ENCODE measurements at regions not wholly inside any gene's neighbourhood (a gene's known extent, or its start where the extent isn't known, plus 50 kb on each side); places are given as distances from the start of the nearest gene placed in this dataset.

GRCh38 chr12:67819902-67820301 is 169.3 kb upstream of the IFNG-AS1 start:
- no peak for TF ChIP-seq RBBP5 (IDR thresholded peaks at IDR 0.05; ENCODE audit: borderline replicate concordance, low read depth, low read length)
- TF ChIP-seq PHF8 (conservative IDR thresholded peaks at IDR 0.05; ENCODE audit: low read depth, low read length) = no peak
- no peak for TF ChIP-seq CTCF (IDR thresholded peaks at IDR 0.05; ENCODE audit: control extremely low read depth in 1 of 3, insufficient read depth in 1 of 3, low read depth in 1 of 3, low read length in 3 of 3)
- TF ChIP-seq POLR2AphosphoS5 (IDR thresholded peaks at IDR 0.05; ENCODE audit: low read depth, low read length) = no peak
- TF ChIP-seq POLR2A (IDR thresholded peaks at IDR 0.05; ENCODE audit: control extremely low read depth in 1 of 2, low read depth in 2 of 2, low read length in 2 of 2) = no peak
- no peak for TF ChIP-seq SP1 (IDR thresholded peaks at IDR 0.05; ENCODE audit: low read depth, low read length)
- no peak for TF ChIP-seq EGR1 (IDR thresholded peaks at IDR 0.05; ENCODE audit: borderline replicate concordance, low read depth, low read length)
- TF ChIP-seq ATF3 (IDR thresholded peaks at IDR 0.05; ENCODE audit: insufficient read depth, low read depth, low read length) = no peak
- no peak for TF ChIP-seq TAF1 (IDR thresholded peaks at IDR 0.05; ENCODE audit: low read depth, low read length)

Measured in H1 (cell line).